ENCODE measurements at regions not wholly inside any gene's neighbourhood (a gene's known extent, or its start where the extent isn't known, plus 50 kb on each side); places are given as distances from the start of the nearest gene placed in this dataset.
"Not testable (repeated sequence)": the region's sequence is repeated elsewhere in the genome, so short reads cannot be mapped to it uniquely, and the experiment has no call there.

- ATAC-seq (no peak), DNase-seq (no peak)
Measured at GRCh38 chr15:30030345-30030744, 52.4 kb upstream of the GOLGA8J start.

- DNase-seq (no peak), ATAC-seq (no peak)
Measured at GRCh38 chr15:30023798-30024295, 58.9 kb upstream of the GOLGA8J start.

GRCh38 chr15:30010746-30011145, 72.0 kb upstream of the GOLGA8J start:
- no peak for ATAC-seq
- DNase-seq: no peak

GRCh38 chr15:30008156-30008555, 74.6 kb upstream of the GOLGA8J start:
- no peak for ATAC-seq
- DNase-seq: no peak

GRCh38 chr15:30001602-30002001, 81.2 kb upstream of the GOLGA8J start:
- no peak for DNase-seq
- no peak for ATAC-seq

- ATAC-seq: no peak
Measured at GRCh38 chr15:29998033-29998432, 84.7 kb upstream of the GOLGA8J start.

GRCh38 chr15:29997499-29997898, 85.3 kb upstream of the GOLGA8J start:
- no peak for ATAC-seq

More at GRCh38 chr15:29998033-29998432, 84.7 kb upstream of the GOLGA8J start:
- DNase-seq: no peak

GRCh38 chr15:29994284-29994683, 88.5 kb upstream of the GOLGA8J start:
- DNase-seq: no peak

More at GRCh38 chr15:29997499-29997898, 85.3 kb upstream of the GOLGA8J start:
- DNase-seq: no peak

GRCh38 chr15:29990954-29991353, 91.8 kb upstream of the GOLGA8J start:
- ATAC-seq: no peak
- DNase-seq: no peak

More at GRCh38 chr15:29994284-29994683, 88.5 kb upstream of the GOLGA8J start:
- no peak for ATAC-seq

GRCh38 chr15:29990035-29990434, 92.7 kb upstream of the GOLGA8J start:
- DNase-seq: no peak
- ATAC-seq: no peak

GRCh38 chr15:29988701-29989100, 94.1 kb upstream of the GOLGA8J start:
- DNase-seq (no peak), ATAC-seq (no peak)

- DNase-seq: no peak
- ATAC-seq: no peak
Measured at GRCh38 chr15:29986946-29987345, 95.8 kb upstream of the GOLGA8J start.

GRCh38 chr15:29978411-29979382, 104.1 kb upstream of the GOLGA8J start:
- DNase-seq (no peak), ATAC-seq (no peak)

GRCh38 chr15:29974056-29974455, 108.7 kb upstream of the GOLGA8J start:
- DNase-seq, ATAC-seq: not testable (repeated sequence)

GRCh38 chr15:29972051-29972450, 110.7 kb upstream of the GOLGA8J start:
- ATAC-seq (no peak), DNase-seq (no peak)

GRCh38 chr15:29970402-29970695, 112.4 kb upstream of the GOLGA8J start:
- ATAC-seq (no peak), DNase-seq (no peak)

- ATAC-seq: no peak
- DNase-seq: no peak
Measured at GRCh38 chr15:29969562-29970401, 113.0 kb upstream of the GOLGA8J start.

- DNase-seq: no peak
- no peak for ATAC-seq
Measured at GRCh38 chr15:29968895-29969561, 113.7 kb upstream of the GOLGA8J start.

- DNase-seq (no peak), ATAC-seq (no peak)
Measured at GRCh38 chr15:29968099-29968894, 114.5 kb upstream of the GOLGA8J start.

GRCh38 chr15:29962407-29962806, 120.3 kb upstream of the GOLGA8J start:
- no peak for ATAC-seq
- no peak for DNase-seq

GRCh38 chr15:29959384-29960137, 123.2 kb upstream of the GOLGA8J start:
- ATAC-seq: no peak
- DNase-seq: no peak

Measured in stimulated activated naive CD8-positive, alpha-beta T cell treated with anti-CD3 and anti-CD28 coated beads, Interleukin-15, Interleukin-2, amounts not matched to agents 100 U/mL and 50 U/mL, for 24 hours (primary cell).